ENCODE measurements at regions not wholly inside any gene's neighbourhood (a gene's known extent, or its start where the extent isn't known, plus 50 kb on each side); places are given as distances from the start of the nearest gene placed in this dataset.

DNA sequence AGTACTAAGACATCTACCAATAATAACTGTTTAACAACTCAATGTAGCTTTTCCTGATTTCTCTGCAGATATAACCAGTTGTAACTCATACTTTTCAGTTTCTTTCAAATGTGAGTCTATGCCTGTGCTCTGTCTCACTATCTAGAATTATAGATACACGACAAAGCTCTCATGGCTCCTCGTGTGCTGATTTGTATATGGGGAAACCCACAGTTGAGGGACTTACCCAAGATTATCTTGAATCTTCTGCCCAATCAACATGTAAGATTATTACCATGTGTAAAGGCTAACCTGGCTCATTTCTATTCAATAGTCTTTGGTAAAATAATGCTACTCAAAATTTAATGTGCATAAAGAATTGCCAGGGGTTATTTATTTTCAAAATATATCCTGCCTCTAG is 554.4 kb downstream of the FBXO15 start:
- Histone ChIP-seq H3K4me1 (ENCODE audit: control insufficient read depth, insufficient read depth, low read depth, low read length) (no peaks in the 10 kb centered on the region), H3K27me3 (ENCODE audit: control insufficient read depth in 1 of 2, insufficient read depth in 1 of 2, low read length in 2 of 2) (no peaks in the 10 kb centered on the region), H3K14ac (ENCODE audit: low read length in 2 of 2) (no peak overlapping the region), H3K23ac (ENCODE audit: low read length in 2 of 2) (no peak overlapping the region), H3K4me2 (ENCODE audit: low read length, poor library complexity, severe bottlenecking) (no peak overlapping the region), H3K4me3 (ENCODE audit: insufficient read depth in 1 of 2, low read depth in 1 of 2, low read length in 2 of 2) (no peak overlapping the region), H3K9me3 (ENCODE audit: control insufficient read depth, low read length) (peaks cover 7% of the 10 kb centered on the region), H2BK12ac (ENCODE audit: low read length in 2 of 2) (no peak overlapping the region), H2AFZ (ENCODE audit: low read depth, low read length) (no peak overlapping the region), H3K79me1 (replicated peaks; ENCODE audit: low read length, poor library complexity, severe bottlenecking) (no peaks in the 10 kb centered on the region), H4K8ac (ENCODE audit: low read length) (no peak overlapping the region), H3K18ac (ENCODE audit: low read depth in 1 of 2, low read length in 2 of 2) (no peak overlapping the region), H3K27ac (ENCODE audit: low read length, poor library complexity, severe bottlenecking) (no peak overlapping the region), H3K4ac (ENCODE audit: low read depth in 1 of 2, low read length in 2 of 2) (no peak overlapping the region), H4K91ac (ENCODE audit: low read length) (no peak overlapping the region), H2BK15ac (ENCODE audit: low read depth, poor library complexity, severe bottlenecking) (no peak overlapping the region), H3K9ac (ENCODE audit: low read length) (no peak overlapping the region), H2AK5ac (ENCODE audit: low read length, severe bottlenecking) (no peak overlapping the region), H2BK120ac (ENCODE audit: low read depth, low read length) (no peak overlapping the region), H3K36me3 (ENCODE audit: control insufficient read depth in 1 of 2, insufficient read depth in 2 of 2, low read depth in 1 of 2, low read length in 2 of 2) (no peaks in the 10 kb centered on the region), H2BK5ac (ENCODE audit: low read depth, low read length, poor library complexity, severe bottlenecking) (no peak overlapping the region)
- no peak for DNase-seq
- 67% methylated on average over 2 of the region's 2 CpGs for WGBS

DNA sequence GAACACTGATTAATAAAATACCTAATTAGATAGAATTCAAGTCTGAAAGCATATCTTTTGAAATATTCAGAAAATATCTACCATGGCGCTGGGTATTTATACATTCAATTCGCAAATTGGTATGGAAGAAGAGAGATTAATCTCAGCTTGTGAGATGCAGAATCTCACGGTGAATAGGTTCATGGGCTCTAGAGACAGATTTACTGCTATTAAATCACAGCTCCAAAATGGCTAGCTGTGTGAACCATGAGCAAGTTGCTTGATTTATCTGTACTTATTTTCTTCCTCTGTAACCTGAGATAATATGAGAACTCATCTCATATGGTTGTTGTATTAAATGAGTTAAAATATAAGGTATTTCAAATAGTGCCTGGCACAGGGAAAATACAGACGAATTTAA is 556.7 kb downstream of the FBXO15 start:
- Histone ChIP-seq H3K9me3 (ENCODE audit: control insufficient read depth, low read length) (peaks cover 2% of the 10 kb centered on the region), H3K4ac (ENCODE audit: low read depth in 1 of 2, low read length in 2 of 2) (no peak overlapping the region), H4K91ac (ENCODE audit: low read length) (no peak overlapping the region), H2AFZ (ENCODE audit: low read depth, low read length) (no peak overlapping the region), H3K36me3 (ENCODE audit: control insufficient read depth in 1 of 2, insufficient read depth in 2 of 2, low read depth in 1 of 2, low read length in 2 of 2) (no peaks in the 10 kb centered on the region), H2BK120ac (ENCODE audit: low read depth, low read length) (no peak overlapping the region), H2AK5ac (ENCODE audit: low read length, severe bottlenecking) (no peak overlapping the region), H3K23ac (ENCODE audit: low read length in 2 of 2) (no peak overlapping the region), H3K27ac (ENCODE audit: low read length, poor library complexity, severe bottlenecking) (no peak overlapping the region), H3K18ac (ENCODE audit: low read depth in 1 of 2, low read length in 2 of 2) (no peak overlapping the region), H3K14ac (ENCODE audit: low read length in 2 of 2) (no peak overlapping the region), H2BK15ac (ENCODE audit: low read depth, poor library complexity, severe bottlenecking) (no peak overlapping the region), H4K8ac (ENCODE audit: low read length) (no peak overlapping the region), H3K4me3 (ENCODE audit: insufficient read depth in 1 of 2, low read depth in 1 of 2, low read length in 2 of 2) (no peak overlapping the region), H3K4me2 (ENCODE audit: low read length, poor library complexity, severe bottlenecking) (no peak overlapping the region), H3K9ac (ENCODE audit: low read length) (no peak overlapping the region), H3K4me1 (ENCODE audit: control insufficient read depth, insufficient read depth, low read depth, low read length) (no peaks in the 10 kb centered on the region), H3K27me3 (ENCODE audit: control insufficient read depth in 1 of 2, insufficient read depth in 1 of 2, low read length in 2 of 2) (no peaks in the 10 kb centered on the region), H2BK12ac (ENCODE audit: low read length in 2 of 2) (no peak overlapping the region), H2BK5ac (ENCODE audit: low read depth, low read length, poor library complexity, severe bottlenecking) (no peak overlapping the region), H3K79me1 (replicated peaks; ENCODE audit: low read length, poor library complexity, severe bottlenecking) (no peaks in the 10 kb centered on the region)
- 100% methylated on average over 3 of the region's 4 CpGs for WGBS
- DNase-seq = no peak

- Histone ChIP-seq H2AK5ac (ENCODE audit: low read length, severe bottlenecking) (no peak overlapping the region), H3K4me1 (ENCODE audit: control insufficient read depth, insufficient read depth, low read depth, low read length) (no peaks in the 10 kb centered on the region), H3K9me3 (ENCODE audit: control insufficient read depth, low read length) (no peaks in the 10 kb centered on the region), H3K27ac (ENCODE audit: low read length, poor library complexity, severe bottlenecking) (no peak overlapping the region), H3K4me2 (ENCODE audit: low read length, poor library complexity, severe bottlenecking) (no peak overlapping the region), H3K14ac (ENCODE audit: low read length in 2 of 2) (no peak overlapping the region), H4K8ac (ENCODE audit: low read length) (no peak overlapping the region), H2BK12ac (ENCODE audit: low read length in 2 of 2) (no peak overlapping the region), H2AFZ (ENCODE audit: low read depth, low read length) (no peak overlapping the region), H3K36me3 (ENCODE audit: control insufficient read depth in 1 of 2, insufficient read depth in 2 of 2, low read depth in 1 of 2, low read length in 2 of 2) (no peaks in the 10 kb centered on the region), H3K18ac (ENCODE audit: low read depth in 1 of 2, low read length in 2 of 2) (no peak overlapping the region), H3K4ac (ENCODE audit: low read depth in 1 of 2, low read length in 2 of 2) (no peak overlapping the region), H3K79me1 (replicated peaks; ENCODE audit: low read length, poor library complexity, severe bottlenecking) (no peaks in the 10 kb centered on the region), H2BK120ac (ENCODE audit: low read depth, low read length) (no peak overlapping the region), H4K91ac (ENCODE audit: low read length) (no peak overlapping the region), H3K27me3 (ENCODE audit: control insufficient read depth in 1 of 2, insufficient read depth in 1 of 2, low read length in 2 of 2) (no peaks in the 10 kb centered on the region), H3K9ac (ENCODE audit: low read length) (no peak overlapping the region), H2BK5ac (ENCODE audit: low read depth, low read length, poor library complexity, severe bottlenecking) (no peak overlapping the region), H3K4me3 (ENCODE audit: insufficient read depth in 1 of 2, low read depth in 1 of 2, low read length in 2 of 2) (no peak overlapping the region), H3K23ac (ENCODE audit: low read length in 2 of 2) (no peak overlapping the region), H2BK15ac (ENCODE audit: low read depth, poor library complexity, severe bottlenecking) (no peak overlapping the region)
- DNase-seq = no peak
These were observed 567.9 kb downstream of the FBXO15 start for GRCh38 chr18:73579698-73580097.

DNA sequence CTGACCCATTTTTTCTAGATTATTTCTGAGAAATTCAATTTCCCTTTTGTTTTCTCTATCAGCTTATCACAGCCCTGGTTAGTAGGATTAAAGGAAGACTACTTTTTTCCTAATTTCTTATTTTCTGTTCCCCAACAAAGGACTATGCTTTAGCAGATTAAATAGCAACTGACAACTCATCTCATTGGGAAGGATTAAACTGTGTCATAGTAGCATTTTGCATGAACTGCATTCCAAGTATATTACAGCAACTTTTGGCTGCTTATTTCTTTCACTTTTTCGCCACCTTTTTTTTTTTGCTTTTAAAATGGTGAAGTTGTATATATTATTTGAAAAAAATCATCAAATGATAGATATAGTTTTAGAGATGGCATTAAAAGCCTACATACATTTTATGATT is 570.3 kb downstream of the FBXO15 start:
- Histone ChIP-seq H3K27ac (ENCODE audit: low read length, poor library complexity, severe bottlenecking) (no peak overlapping the region), H3K23ac (ENCODE audit: low read length in 2 of 2) (no peak overlapping the region), H3K4me2 (ENCODE audit: low read length, poor library complexity, severe bottlenecking) (no peak overlapping the region), H3K27me3 (ENCODE audit: control insufficient read depth in 1 of 2, insufficient read depth in 1 of 2, low read length in 2 of 2) (no peaks in the 10 kb centered on the region), H2BK120ac (ENCODE audit: low read depth, low read length) (no peak overlapping the region), H3K9ac (ENCODE audit: low read length) (no peak overlapping the region), H2BK5ac (ENCODE audit: low read depth, low read length, poor library complexity, severe bottlenecking) (no peak overlapping the region), H3K4ac (ENCODE audit: low read depth in 1 of 2, low read length in 2 of 2) (no peak overlapping the region), H3K18ac (ENCODE audit: low read depth in 1 of 2, low read length in 2 of 2) (no peak overlapping the region), H3K9me3 (ENCODE audit: control insufficient read depth, low read length) (no peaks in the 10 kb centered on the region), H2BK12ac (ENCODE audit: low read length in 2 of 2) (no peak overlapping the region), H4K91ac (ENCODE audit: low read length) (no peak overlapping the region), H3K14ac (ENCODE audit: low read length in 2 of 2) (no peak overlapping the region), H3K79me1 (replicated peaks; ENCODE audit: low read length, poor library complexity, severe bottlenecking) (no peaks in the 10 kb centered on the region), H3K4me3 (ENCODE audit: insufficient read depth in 1 of 2, low read depth in 1 of 2, low read length in 2 of 2) (no peak overlapping the region), H2BK15ac (ENCODE audit: low read depth, poor library complexity, severe bottlenecking) (no peak overlapping the region), H2AFZ (ENCODE audit: low read depth, low read length) (no peak overlapping the region), H2AK5ac (ENCODE audit: low read length, severe bottlenecking) (no peak overlapping the region), H4K8ac (ENCODE audit: low read length) (no peak overlapping the region), H3K36me3 (ENCODE audit: control insufficient read depth in 1 of 2, insufficient read depth in 2 of 2, low read depth in 1 of 2, low read length in 2 of 2) (no peaks in the 10 kb centered on the region), H3K4me1 (ENCODE audit: control insufficient read depth, insufficient read depth, low read depth, low read length) (no peaks in the 10 kb centered on the region)
- no peak for DNase-seq
- no CpG with 5 or more reads among the region's 1 CpG for WGBS
